ENCODE measurements at regions not wholly inside any gene's neighbourhood (a gene's known extent, or its start where the extent isn't known, plus 50 kb on each side); places are given as distances from the start of the nearest gene placed in this dataset.

DNA sequence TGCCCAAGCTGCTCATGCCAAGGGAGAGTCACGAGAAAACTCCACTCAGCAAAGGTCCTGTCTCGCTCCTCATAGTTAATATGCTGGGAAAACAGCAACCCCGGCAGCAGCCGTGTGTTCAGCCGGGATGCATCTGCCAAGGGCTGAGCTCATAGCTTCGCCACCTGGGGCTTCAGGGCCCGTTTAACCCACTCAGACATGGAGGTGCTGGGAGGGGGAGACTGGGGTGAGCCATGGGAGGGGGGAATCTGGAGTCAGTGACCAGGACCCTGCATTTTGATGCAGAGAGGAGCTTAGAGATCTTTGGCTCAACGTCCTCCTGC is 283.4 kb downstream of the PTPRU start:
- Histone ChIP-seq H3K4me2 (ENCODE audit: low read length) (no peak overlapping the region), H3K36me3 (ENCODE audit: control insufficient read depth, low read length) (no peaks in the 10 kb centered on the region), H3K27me3 (ENCODE audit: control insufficient read depth, low read length) (no peaks in the 10 kb centered on the region), H4K20me1 (ENCODE audit: control insufficient read depth, insufficient read depth, low read depth, low read length) (no peaks in the 10 kb centered on the region), H3K4me3 (ENCODE audit: low read length) (no peak overlapping the region), H3K9me3 (ENCODE audit: control insufficient read depth, insufficient read depth, low read length) (no peaks in the 10 kb centered on the region), H3K4me1 (ENCODE audit: control insufficient read depth, low read length) (no peaks in the 10 kb centered on the region), H3F3A (ENCODE audit: control insufficient read depth, insufficient read depth) (no peaks in the 10 kb centered on the region), H3K27ac (ENCODE audit: low read depth, low read length) (no peak overlapping the region), H3K79me2 (ENCODE audit: control insufficient read depth, low read length) (no peaks in the 10 kb centered on the region), H3K9me2 (replicated peaks; ENCODE audit: control insufficient read depth, low read length) (no peaks in the 10 kb centered on the region)
- TF ChIP-seq, protein P1, sequence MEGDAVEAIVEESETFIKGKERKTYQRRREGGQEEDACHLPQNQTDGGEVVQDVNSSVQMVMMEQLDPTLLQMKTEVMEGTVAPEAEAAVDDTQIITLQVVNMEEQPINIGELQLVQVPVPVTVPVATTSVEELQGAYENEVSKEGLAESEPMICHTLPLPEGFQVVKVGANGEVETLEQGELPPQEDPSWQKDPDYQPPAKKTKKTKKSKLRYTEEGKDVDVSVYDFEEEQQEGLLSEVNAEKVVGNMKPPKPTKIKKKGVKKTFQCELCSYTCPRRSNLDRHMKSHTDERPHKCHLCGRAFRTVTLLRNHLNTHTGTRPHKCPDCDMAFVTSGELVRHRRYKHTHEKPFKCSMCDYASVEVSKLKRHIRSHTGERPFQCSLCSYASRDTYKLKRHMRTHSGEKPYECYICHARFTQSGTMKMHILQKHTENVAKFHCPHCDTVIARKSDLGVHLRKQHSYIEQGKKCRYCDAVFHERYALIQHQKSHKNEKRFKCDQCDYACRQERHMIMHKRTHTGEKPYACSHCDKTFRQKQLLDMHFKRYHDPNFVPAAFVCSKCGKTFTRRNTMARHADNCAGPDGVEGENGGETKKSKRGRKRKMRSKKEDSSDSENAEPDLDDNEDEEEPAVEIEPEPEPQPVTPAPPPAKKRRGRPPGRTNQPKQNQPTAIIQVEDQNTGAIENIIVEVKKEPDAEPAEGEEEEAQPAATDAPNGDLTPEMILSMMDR (IDR thresholded peaks at IDR 0.05; ENCODE audit: low read depth, low read length, poor library complexity, severe bottlenecking) = no peak
- no peak for TF ChIP-seq EZH2phosphoT487 (IDR thresholded peaks at IDR 0.05; ENCODE audit: borderline replicate concordance, low read length)

DNA sequence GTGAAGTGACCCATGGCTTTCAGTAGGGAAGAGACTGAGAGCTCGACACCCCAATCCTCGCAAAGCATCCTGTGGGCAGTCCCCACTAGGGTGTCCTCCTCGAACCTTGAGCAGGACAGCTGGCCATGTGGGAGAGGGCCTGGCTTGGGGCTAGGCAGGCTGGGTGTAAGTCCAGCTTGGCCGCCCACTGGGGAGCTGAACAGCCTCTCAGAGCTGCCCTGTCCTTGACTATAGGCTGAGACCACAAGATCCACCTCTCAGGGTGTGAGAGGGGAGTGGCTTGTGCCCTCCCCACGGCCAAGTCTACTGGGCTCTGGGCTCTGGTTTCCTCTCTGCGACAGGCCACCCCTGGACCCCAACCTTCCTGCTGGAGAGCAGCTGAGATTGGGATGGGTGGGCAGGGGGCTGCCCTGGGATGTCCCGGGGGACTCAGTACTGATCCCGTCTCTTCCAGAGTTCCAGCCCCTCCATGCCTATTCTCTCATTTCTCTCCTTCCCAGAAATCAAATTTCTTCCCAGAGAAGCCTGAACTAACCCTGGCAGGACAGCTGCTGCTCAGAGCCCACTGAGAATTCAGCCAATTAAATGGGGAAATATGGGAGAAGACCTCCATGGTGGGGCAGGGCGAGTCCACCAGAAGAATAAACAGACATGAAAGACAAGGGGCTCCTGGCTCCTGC is 282.9 kb downstream of the PTPRU start:
- Histone ChIP-seq H3F3A (ENCODE audit: control insufficient read depth, insufficient read depth) (no peaks in the 10 kb centered on the region), H3K36me3 (ENCODE audit: control insufficient read depth, low read length) (no peaks in the 10 kb centered on the region), H3K27ac (ENCODE audit: low read depth, low read length) (no peak overlapping the region), H3K79me2 (ENCODE audit: control insufficient read depth, low read length) (no peaks in the 10 kb centered on the region), H3K4me2 (ENCODE audit: low read length) (no peak overlapping the region), H3K27me3 (ENCODE audit: control insufficient read depth, low read length) (no peaks in the 10 kb centered on the region), H3K9me2 (replicated peaks; ENCODE audit: control insufficient read depth, low read length) (no peaks in the 10 kb centered on the region), H3K9me3 (ENCODE audit: control insufficient read depth, insufficient read depth, low read length) (no peaks in the 10 kb centered on the region), H3K4me1 (ENCODE audit: control insufficient read depth, low read length) (no peaks in the 10 kb centered on the region), H4K20me1 (ENCODE audit: control insufficient read depth, insufficient read depth, low read depth, low read length) (no peaks in the 10 kb centered on the region), H3K4me3 (ENCODE audit: low read length) (no peak overlapping the region)
- TF ChIP-seq, protein P1 (IDR thresholded peaks at IDR 0.05; ENCODE audit: low read depth, low read length, poor library complexity, severe bottlenecking) = no peak
- no peak for TF ChIP-seq EZH2phosphoT487 (IDR thresholded peaks at IDR 0.05; ENCODE audit: borderline replicate concordance, low read length)

DNA sequence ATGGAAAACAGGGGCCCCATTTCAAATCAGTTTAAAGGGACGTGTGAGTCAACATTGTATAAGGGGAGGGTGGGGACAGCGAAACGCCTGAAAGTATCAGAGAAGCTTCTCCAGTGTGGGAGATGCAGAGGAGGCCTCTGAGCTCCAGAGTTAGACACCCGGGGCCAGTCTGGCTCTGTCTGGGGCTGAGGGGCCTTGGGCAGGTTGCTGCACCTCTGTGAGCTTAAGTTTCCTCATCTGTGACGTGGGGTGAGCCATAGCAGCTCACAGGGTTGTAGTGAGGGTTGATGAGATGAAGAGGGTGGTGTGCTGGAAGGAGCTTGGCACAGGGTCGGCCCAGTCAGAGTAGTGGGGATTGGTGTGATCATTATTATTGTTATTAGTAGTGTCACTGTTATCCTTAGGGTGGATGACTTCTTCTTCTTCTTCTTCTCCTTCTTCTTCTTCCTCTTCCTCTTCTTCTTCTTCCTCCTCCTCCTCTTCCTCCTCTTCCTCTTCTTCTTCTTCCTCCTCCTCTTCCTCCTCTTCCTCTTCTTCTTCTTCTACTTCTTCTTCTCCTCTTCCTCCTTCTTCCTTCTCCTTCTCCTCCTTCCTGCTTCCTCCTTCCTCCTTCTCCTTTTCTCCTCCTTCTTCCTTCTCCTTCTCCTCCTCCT is 282.0 kb downstream of the PTPRU start:
- Histone ChIP-seq H3K9me2 (replicated peaks; ENCODE audit: control insufficient read depth, low read length) (no peaks in the 10 kb centered on the region), H3F3A (ENCODE audit: control insufficient read depth, insufficient read depth) (no peaks in the 10 kb centered on the region), H3K36me3 (ENCODE audit: control insufficient read depth, low read length) (no peaks in the 10 kb centered on the region), H3K27ac (ENCODE audit: low read depth, low read length) (no peak overlapping the region), H3K4me1 (ENCODE audit: control insufficient read depth, low read length) (no peaks in the 10 kb centered on the region), H3K4me2 (ENCODE audit: low read length) (no peak overlapping the region), H4K20me1 (ENCODE audit: control insufficient read depth, insufficient read depth, low read depth, low read length) (no peaks in the 10 kb centered on the region), H3K79me2 (ENCODE audit: control insufficient read depth, low read length) (no peaks in the 10 kb centered on the region), H3K27me3 (ENCODE audit: control insufficient read depth, low read length) (no peaks in the 10 kb centered on the region), H3K9me3 (ENCODE audit: control insufficient read depth, insufficient read depth, low read length) (no peaks in the 10 kb centered on the region), H3K4me3 (ENCODE audit: low read length) (no peak overlapping the region)
- TF ChIP-seq EZH2phosphoT487 (IDR thresholded peaks at IDR 0.05; ENCODE audit: borderline replicate concordance, low read length) = no peak
- TF ChIP-seq, protein P1 (IDR thresholded peaks at IDR 0.05; ENCODE audit: low read depth, low read length, poor library complexity, severe bottlenecking) = no peak
